ENCODE measurements at regions not wholly inside any gene's neighbourhood (a gene's known extent, or its start where the extent isn't known, plus 50 kb on each side); places are given as distances from the start of the nearest gene placed in this dataset.

- DNase-seq = no peak
These were observed 97.0 kb upstream of the PAPOLG start for GRCh38 chr2:60659026-60659425.

GRCh38 chr2:60661073-60661738, 94.9 kb upstream of the PAPOLG start:
- no peak for DNase-seq

GRCh38 chr2:60662781-60663180, 93.3 kb upstream of the PAPOLG start:
- no peak for DNase-seq

GRCh38 chr2:60671966-60672365, 84.1 kb upstream of the PAPOLG start:
- no peak for DNase-seq

GRCh38 chr2:60674524-60675165, 81.4 kb upstream of the PAPOLG start:
- DNase-seq = peak; percentile 61

GRCh38 chr2:60675301-60675700, 80.8 kb upstream of the PAPOLG start:
- no peak for DNase-seq

- no peak for DNase-seq
These were observed 79.2 kb upstream of the PAPOLG start for GRCh38 chr2:60676706-60677330.

- no peak for DNase-seq
These were observed 78.7 kb upstream of the PAPOLG start for GRCh38 chr2:60677356-60677755.

GRCh38 chr2:60678551-60678950, 77.5 kb upstream of the PAPOLG start:
- DNase-seq = no peak

- DNase-seq = no peak
These were observed 76.9 kb upstream of the PAPOLG start for GRCh38 chr2:60679036-60679780.

GRCh38 chr2:60693551-60693950, 62.5 kb upstream of the PAPOLG start:
- no peak for DNase-seq

- no peak for DNase-seq
These were observed 60.3 kb upstream of the PAPOLG start for GRCh38 chr2:60695793-60696192.

GRCh38 chr2:60699617-60700016, 56.5 kb upstream of the PAPOLG start:
- DNase-seq = no peak

- no peak for DNase-seq
These were observed 50.0 kb upstream of the PAPOLG start for GRCh38 chr2:60706021-60706420.

Measured in fibroblast of upper back skin (primary cell).